ENCODE measurements at regions not wholly inside any gene's neighbourhood (a gene's known extent, or its start where the extent isn't known, plus 50 kb on each side); places are given as distances from the start of the nearest gene placed in this dataset.
A peak's percentile ranks its signal among the peaks of the same experiment; 100 is the strongest.

DNA sequence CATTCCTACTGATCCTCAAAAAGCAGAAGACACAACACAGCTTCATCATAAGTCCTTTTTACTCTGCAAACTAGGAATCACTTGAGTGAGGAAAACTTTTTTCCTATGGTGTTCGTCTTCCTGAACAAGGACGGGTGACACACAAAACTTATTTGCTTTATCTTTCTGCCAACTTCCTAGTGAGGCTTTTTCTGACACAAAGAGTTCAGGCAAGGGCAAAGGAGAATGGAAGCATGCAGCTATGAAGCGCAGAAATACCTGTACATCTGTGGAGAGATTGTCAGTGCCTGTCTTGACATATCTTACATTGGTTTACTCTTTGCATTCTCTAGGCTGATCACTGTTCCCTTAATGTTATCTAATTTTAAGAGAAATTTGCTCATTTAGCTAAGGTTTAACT, 548.0 kb upstream of the IGFBP7 start:
- no peak for DNase-seq

DNA sequence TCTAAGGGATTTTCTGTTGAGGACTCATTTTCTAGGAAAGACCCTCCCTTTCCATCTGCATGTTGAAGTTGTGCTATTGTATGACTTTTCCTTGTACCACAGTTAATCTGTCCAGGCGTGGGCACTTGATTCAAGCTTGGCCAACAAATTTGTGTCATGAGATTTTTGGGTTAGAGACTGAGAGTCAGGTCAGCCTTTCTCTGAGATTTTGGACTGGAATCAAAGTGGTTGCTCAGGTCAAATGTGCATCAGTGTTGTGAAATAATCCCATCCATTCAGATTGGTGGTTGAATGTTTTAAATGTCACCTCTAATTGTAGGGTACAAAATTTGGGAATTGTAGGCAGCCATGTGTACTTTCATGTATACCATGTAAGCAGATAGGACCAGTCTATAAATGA, 545.2 kb upstream of the IGFBP7 start:
- no peak for DNase-seq

DNA sequence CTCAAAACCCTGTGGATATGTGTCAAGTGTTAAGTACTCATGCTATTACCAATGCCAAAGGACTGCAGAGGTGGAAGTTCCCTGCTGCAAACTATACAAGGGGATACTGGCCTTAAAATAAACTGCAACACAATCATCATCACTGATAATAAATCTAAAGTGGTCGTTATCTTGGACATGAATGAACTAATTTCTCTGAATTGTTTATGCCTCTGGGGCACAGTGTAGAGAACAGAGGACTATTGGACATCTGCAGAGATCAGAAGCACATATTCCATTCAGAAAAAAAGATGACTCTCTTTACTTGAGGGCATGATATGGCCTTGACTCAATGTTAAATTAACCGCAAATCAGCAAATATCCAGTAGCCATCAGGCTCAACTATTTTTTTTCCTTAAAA, 542.6 kb upstream of the IGFBP7 start:
- no peak for DNase-seq

DNA sequence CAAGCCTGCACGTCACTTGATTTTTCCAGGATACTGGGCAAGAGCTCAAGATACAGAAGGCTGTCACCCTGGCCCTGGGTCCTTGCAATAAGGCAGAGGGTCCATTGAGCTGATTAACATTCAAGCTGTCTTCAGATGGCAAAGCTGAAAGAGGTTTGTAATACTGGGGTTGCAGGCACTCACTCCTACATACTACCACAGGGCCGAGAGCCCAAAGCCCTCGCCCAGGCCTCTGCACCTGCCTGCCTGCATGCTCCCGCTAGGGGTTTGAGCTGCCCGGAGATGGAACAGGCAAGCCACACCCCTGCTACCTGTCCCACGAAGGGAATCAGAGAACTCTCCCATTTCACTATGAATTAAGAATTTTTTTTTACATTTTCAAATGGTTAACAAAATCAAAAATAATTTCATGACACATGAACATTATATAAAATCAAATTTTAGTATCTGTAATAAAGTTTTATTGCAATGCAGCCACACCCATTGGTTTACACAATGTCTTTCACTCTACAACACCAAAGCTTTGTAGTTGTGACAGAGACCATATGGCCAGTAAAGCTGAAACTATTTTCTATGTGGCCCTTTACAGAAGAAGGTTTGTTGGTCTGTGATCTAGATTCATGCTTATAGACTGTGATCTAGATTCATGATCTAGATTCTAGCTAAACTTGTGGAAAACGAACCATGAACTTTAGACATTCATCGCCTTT, 530.4 kb upstream of the IGFBP7 start:
- no peak for DNase-seq

DNA sequence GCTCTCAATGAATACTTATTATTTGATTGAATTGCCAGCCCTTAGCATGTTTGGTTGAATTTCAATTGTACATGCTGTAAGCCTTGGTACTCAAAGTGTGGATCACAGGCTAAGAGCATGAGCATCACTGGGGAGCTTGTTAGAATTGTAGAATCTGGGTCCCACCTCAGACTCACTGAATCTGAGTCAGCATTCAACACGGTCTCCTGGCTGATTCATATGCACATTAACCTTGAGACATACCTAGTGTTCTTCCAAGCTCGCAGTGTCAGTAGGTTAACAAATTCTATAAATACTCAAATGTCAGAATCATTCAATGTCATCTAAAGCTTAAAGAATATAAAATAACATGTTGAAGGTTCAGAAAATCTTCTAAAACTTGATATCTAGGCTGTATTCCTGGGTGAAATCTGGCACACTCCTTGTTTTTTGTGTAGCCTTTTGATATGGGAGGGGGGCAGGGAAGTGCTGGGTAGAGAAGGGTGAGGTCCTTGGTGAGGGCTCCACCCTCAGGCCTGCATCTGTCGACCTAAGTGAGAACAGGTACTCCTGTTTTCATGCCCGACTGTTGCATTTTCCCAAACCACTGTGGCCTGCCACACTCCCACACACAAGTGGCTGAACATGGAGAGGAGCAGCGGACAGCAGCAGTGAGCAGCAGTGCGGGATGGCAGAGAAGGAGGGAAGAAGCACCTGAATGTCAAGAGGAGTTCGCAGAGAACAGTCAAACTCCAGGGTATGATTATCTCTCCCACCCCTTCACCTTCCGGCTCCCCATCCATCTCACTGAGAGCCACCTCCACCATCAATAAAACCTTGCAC, 529.6 kb upstream of the IGFBP7 start:
- no peak for DNase-seq

DNA sequence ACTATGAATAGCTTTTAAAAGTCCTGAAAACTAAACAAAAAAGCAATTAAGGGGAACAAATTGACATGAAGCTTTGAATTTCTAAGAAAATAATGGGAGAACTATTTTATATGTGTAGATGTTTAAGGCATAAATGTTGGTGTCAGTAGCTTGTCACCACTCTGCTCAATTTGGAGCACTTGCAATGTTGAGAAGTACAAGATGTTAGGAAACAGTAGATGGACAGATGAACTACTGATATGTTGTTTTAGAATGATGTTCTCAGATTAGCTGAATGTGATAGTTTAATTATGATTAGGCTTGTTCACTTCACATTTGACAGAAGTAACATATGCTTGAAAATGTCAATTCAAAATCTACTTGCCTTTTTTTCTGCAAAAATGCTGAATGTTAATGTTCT, 525.7 kb upstream of the IGFBP7 start:
- DNase-seq: no peak

DNA sequence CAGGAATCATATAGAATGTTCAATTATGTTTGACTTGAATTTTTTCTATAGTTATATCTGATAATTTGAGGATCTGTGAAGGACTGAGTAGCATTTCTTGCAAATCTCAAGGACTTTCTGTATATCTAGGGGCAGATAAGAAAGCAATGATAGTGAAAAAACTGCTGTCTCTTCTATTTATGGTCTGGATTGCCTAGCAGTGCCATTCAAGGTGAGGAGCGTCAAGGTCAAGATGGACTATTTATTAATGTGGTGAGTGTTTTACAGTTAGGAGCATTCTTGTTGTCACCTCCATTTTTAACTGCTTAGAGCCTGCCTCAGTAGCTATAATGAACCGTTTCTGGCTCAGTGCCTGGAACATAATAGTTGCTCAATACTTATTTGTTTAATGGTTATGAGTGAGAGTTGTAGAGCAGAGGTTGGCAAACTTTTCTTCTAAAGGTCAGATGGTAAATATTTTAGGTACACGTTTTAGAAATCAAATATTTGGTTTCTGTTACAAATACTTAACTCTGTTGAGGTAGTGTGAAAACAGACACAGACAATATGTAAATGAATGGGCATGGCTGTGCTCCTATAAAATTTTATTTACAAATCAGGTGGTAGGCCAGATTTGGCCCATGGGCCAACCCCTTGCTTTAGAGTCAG, 523.2 kb upstream of the IGFBP7 start:
- no peak for DNase-seq

DNA sequence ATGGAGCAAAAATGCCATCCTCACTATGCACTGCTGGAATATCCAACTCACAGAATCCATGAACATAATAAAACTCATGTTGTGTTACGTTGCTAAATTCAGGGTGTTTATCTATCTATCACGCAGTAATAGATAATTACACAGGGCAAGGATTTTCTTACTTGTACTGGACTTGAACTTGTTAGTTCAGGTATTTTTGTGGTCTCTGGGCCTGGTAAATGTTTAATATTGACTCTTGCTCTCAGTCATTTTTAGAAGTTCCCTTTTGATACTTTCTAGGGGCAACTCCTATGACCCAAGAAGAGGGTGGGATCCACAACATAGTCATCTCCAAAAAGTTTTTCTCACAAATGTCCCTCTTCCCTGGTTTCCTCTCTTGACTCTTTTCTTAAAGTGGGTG, 522.4 kb upstream of the IGFBP7 start:
- no peak for DNase-seq

DNA sequence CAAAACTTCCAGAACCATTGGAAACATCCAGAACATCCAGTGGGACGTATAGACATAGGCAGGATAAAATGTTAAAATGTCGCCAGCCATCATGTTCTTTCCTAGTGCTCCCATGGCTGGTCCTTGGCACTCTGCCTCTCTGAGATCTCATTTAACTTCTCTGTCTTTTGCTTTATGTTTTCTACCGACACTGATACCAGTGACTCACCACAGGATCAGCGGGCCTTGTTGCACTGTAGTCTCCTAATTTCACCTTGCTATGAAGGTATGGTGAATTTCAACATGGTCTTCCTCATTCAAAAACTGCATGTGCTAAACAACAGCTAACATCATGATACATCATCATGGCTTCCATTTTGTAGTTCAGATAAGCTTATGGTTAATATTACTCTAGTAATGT, 521.0 kb upstream of the IGFBP7 start:
- DNase-seq: no peak

DNA sequence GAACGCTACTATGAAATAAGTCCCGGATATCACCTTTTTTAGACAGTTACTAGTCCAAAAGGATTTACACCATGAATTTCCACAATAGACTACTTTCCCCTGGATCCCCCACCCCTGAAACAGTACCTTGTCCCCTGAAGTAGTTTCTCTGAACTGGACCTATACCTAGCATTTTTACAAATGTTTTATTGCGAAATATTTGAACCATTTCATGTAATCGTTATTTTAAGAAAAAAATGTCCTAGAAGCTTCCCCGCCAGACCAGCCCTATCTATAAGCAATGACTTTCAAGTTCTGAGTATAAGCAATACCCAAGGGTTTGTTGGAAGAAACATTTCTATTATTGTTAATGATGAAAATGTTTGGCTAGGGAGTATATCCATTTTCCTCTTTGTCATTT, 517.8 kb upstream of the IGFBP7 start:
- no peak for DNase-seq

DNA sequence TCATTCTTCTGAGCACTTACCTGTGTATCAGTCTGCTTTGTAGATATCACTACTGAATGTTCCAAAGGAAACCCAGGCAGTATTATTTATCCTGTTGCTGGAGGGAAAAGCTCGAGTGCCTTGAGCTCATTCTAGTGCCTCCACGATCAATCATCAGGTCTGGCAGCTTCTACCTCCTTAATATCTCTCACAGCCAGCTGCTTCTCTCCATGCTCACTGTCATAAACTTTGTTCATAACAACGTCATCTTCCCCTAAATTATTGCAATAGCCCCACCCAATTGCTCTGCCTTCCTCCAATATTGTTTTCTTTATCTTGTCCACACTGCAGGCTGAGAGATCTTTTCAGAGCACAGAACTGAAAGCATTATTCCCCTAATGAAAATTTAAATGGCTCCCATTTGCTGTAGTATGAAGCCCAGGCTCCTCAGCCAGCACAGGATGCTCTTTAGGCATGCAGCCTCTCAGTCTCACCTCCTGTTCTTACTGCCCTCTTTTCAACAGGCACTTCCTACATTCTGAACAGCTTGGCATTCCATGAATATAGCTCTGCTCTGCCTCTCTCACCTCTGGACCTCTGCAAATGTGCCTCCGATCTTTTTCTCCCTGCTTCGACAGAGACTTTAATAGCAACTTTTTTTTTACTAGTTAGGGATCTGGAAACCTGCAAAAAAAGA, 504.2 kb upstream of the IGFBP7 start:
- no peak for DNase-seq

DNA sequence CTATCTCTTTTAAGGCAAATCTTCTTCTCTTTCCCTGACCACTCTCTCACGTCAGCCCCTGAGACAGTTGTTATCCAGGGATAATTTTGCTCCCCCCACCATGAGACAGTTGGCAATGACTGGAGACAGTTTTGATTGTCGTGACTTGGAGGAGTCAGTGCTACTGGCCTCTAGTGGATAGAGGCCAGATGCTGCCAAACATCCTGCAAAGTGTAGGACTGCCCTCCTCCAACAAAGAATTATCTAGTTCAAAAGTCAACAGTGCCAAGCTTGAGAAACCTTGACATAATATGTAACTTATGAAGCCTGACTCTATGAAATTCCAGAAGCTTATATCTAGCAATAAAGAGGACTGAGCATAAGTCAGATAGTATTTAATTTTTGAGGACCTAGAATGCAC, 502.1 kb upstream of the IGFBP7 start:
- no peak for DNase-seq

DNA sequence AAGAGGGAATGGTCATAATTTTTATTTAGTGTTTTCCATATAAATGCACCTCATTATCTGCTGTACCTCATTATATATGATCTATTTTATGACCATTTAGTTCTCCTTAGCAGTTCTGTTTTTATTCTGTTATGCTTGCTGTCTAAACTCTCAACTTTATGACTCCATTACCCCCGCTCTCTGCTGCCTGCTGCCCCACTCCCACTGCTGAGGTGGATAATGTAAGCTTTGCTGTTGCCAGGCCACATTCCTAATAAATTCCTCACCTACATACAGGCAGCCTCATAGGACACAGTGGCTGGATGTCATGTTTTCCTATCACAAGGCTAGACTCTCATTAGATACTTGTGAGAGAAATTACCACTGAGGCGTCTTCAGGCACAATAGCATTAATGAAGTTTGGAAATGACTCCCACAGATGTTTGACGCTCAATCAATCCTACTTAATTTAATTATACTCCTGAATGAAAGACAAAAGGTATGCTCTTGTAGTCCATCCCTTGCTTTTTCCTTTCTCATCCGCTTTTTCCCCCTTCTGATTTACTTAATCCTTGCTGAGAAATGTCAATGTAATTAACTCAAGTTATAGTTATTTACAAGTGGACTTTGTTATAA, 497.5 kb upstream of the IGFBP7 start:
- DNase-seq: no peak

DNA sequence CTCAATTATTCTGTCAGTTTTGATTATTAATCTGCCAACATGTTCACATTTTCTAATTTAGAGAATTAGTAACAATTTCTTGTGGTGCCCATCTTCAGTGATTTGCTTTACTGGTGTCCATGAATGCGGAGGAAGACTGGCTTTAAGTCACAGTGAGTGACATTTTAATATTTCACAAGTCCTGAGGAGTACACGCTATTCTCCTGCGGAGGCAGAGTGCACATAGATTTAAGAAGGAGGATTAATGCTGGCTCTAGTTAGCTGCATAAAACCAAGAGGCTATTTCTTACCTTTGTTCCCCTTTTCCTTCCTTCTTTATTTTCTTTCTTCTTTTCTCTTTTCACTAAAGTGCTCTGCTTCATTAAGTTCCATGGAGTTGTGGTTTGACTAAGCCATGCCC, 495.2 kb upstream of the IGFBP7 start:
- DNase-seq: no peak

DNA sequence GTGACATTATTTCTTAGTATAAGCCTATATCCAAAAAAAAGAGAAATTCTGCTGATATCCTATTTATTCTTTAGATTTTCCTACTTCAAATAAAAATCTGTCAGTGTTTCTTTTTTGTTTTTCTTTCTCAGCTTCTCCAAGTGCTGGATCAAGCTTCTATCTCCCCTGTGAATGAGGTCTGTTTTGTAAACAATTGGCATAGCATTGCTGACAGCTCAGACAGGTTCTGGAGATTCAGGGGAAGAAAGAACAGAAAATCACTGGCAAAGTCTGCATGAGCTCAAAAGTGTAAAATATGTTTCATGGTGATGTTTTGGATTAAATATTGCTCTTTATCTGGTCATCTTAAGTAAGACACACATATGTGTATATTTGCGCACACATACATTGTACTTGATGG, 492.0 kb upstream of the IGFBP7 start:
- DNase-seq: no peak

DNA sequence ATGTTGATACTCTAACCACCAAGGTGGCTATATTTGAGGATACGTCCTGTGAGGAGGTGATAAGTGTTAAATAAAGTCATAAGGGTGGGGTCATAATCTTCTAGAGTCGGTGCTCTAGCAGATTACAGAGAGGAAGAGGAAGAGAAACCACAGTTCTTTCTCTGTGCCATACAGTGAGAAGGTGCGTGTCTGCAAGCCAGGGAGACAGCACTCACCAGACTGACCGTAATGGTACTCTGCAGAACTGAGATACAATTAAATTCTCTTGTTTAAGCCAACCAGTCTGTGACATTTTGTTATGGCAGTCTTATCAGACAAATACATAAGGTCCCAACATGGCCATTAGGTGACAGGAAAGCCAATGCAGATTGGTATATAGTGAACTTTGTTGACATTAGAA, 480.9 kb upstream of the IGFBP7 start:
- no peak for DNase-seq

DNA sequence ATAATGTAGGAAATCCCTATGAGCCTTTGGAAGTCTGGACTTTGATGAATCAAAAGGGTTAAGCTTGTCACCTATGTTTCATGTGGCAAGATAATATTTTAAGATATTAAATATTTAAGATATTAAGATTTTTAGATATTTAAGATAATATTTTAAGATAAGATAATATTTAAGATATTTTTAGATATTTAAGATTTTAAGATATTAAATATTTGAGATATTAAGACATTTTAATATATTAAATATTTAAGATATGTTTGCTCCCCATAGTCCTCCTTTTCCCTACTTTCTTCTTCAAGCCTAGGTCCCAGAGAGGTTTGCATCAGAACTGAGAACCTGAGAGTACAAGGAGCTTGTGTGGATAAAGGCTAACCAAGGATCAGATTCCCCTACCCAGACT, 478.4 kb upstream of the IGFBP7 start:
- no peak for DNase-seq

DNA sequence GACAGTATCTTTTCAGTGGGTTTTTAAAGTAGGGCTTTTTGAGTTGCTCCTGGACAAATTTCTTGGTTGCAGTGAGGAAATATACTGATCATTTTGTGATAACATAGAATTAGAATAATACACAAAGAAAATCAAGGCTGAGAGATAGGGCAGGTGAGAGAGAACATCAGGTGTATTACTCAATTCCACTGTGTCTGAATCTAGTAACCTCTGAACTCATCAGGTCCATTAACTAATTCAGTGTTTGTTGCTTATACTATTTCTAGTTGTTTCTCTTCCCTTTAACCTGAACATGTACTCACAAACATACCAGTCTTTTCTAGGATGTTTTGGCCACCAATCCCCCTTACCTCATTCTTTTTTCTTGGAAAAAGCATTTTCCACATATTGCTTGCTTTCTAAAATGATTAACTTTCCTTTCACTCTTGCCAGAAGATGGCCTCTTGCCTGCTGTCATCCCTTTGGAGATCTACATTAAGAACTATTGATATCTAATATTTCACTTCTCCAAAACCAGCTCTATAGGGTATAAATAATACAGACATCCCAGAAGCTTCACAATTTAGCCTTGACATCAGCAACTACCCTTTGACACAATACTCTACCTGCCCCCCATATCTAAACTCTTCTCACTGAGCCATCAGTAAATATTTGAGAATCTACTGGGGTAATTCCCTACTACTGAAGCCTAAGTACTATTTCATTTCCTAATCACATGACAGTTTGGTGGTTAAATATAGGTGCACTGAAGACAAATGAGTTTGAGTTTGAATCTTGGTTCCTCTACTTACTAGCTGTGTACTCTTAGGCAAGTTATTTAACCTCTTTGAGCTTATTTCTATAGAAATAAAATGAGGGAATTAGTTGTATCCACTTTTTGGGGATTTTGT, 470.8 kb upstream of the IGFBP7 start:
- DNase-seq: no peak

DNA sequence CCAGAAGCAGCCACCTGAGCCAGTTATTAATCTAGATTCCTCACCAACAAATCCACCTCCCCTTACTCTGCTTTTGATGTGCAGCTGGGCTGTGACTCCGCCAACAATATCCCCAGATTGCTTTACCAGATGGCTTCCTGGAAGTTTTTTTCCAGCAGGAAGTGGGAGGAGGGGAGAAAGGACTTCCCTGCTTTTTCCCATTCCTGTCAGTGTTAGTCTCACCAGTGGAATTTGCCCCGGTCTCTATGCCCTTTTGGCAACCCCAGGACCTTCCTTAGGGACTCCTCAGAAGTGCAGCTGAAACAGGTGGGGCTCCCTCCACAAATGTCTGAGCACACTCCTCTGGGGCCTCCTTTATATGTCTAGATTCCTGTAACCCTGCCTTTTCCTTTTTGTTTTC, 465.2 kb upstream of the IGFBP7 start:
- no peak for DNase-seq

DNA sequence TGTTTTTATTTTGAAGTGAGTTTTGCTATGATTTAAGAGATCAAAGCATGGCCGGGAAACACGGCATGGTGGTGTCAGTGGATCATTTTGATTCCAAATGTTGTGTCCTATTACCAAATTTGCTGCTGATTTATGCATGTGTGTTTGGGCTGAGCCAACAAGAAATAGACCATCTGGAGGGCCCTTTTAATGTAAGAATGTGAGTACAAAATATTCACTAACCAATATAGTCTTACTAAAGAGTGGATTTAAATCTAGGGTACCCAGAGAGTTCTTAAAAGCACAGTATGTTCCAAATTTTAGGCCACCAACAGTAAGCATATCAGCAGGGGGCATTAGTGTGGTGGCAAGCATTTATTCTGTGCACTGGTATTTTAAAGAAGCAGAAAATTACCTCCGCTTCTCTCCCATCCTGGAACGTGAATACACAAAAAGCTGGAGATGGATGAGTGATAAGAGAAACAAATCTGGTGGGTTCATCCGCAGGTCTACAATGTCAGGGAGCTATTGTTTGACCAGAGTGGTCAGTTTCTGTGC, 444.4 kb upstream of the IGFBP7 start:
- no peak for DNase-seq

DNA sequence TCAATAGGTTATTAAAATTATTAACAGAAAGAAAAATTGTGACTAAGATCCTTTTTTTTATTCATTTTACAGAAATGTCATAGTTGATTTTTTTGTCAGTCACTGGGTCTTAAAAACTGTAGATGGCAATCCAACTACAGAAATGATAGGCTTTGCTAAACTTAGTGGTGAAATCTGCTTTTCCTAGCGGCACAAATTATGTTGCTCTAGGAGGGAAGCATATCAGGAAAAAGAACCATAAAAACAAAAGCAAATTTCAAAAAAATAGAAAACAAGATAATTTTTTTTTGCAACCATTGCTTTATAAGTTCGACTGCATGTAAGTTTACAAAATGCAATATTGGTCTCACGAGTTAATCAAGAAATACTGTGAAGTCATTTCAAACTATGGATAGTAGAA, 443.5 kb upstream of the IGFBP7 start:
- no peak for DNase-seq

DNA sequence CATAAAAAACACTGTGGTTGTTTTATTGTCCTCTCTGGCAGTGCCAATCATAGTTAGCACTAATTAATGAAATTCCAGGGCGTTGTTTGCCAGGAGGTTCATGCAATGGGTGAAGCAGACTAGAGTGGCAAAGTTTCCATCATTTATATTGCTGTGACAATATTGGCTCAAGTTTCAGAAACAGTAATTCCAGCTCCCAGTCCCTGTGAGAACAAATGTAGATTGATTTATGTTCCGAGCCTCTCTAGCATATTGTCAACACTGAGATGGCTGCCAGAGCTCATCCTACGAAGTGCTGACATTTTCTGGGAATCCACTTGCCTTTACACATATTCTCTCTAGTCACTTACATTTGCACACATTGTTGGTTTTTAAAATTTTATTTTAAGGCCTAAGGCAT, 440.0 kb upstream of the IGFBP7 start:
- peak; percentile 18 for DNase-seq

All from NCI-H1092 (cell line).